Esophagus squamous epithelium (tissue), 4 donors: ENCODE measurements at regions not wholly inside any gene's neighbourhood (a gene's known extent, or its start where the extent isn't known, plus 50 kb on each side); places are given as distances from the start of the nearest gene placed in this dataset.

Experiments
- POLR2A ChIP-seq, 4 donors: fragments of 450-650 bp; IDR thresholded peaks; one replicate each; pipeline ENCODE4 v1.6.1; 2017; ENCODE audit warnings: antibody characterized with exemption in 4 of 4, mild to moderate bottlenecking in 4 of 4, moderate library complexity in 3 of 4
- TF ChIP-seq, protein P1 (sequence below), 6 experiments: fragments of 450-650 bp in 4 of 6; fragments of 200-600 bp in 2 of 6; sonication (generic) in 2 of 6; IDR thresholded peaks; one replicate each; pipeline ENCODE4 v1.5.1; 2016 to 2019; ENCODE audit warnings: antibody characterized with exemption in 6 of 6, mild to moderate bottlenecking in 4 of 6, moderate library complexity in 4 of 6

DNA sequence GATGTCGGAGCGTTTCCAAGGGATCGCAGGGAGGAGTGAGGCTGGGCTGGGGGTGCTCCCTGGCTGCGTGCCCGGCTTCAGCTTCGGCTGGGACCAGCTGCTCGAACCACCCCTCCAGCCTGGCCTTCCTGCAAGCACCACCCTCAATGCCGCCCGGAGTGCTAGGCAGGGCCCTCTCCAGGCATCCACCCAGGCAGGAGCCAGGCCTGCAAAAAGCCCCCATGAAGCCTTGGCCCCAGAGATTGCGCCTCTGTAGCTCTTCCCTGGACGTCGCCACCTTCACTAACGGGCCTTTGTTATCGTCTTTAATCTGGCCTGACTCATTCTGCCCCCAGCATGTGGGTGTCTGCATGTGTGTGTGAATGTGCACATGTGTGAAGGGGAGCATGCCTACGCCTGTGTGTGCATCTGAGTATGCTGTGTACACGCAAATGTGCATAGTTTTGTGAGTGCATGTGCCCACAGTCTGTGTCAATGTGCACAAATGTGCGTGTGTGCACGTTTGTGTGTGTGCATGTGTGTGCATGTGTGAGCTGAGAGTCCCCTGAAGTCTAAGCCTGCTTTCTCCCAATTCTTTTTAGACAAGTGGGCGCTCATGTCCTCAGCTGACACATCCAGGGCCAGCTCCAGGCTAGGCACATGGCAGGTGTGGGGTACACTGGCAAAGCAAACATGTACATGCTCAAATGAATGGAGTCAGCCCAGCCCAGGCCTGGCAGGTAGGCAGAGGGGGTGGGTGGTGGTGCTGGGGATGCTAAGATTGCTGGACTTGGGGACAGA is 195.4 kb upstream of the C14orf180 start:
- TF ChIP-seq, protein P1, sequence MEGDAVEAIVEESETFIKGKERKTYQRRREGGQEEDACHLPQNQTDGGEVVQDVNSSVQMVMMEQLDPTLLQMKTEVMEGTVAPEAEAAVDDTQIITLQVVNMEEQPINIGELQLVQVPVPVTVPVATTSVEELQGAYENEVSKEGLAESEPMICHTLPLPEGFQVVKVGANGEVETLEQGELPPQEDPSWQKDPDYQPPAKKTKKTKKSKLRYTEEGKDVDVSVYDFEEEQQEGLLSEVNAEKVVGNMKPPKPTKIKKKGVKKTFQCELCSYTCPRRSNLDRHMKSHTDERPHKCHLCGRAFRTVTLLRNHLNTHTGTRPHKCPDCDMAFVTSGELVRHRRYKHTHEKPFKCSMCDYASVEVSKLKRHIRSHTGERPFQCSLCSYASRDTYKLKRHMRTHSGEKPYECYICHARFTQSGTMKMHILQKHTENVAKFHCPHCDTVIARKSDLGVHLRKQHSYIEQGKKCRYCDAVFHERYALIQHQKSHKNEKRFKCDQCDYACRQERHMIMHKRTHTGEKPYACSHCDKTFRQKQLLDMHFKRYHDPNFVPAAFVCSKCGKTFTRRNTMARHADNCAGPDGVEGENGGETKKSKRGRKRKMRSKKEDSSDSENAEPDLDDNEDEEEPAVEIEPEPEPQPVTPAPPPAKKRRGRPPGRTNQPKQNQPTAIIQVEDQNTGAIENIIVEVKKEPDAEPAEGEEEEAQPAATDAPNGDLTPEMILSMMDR (IDR thresholded peaks at IDR 0.05): no peak
- no peak for TF ChIP-seq POLR2A (IDR thresholded peaks at IDR 0.05)
